GM18861 (cell line): ENCODE measurements at regions not wholly inside any gene's neighbourhood (a gene's known extent, or its start where the extent isn't known, plus 50 kb on each side); places are given as distances from the start of the nearest gene placed in this dataset.
"Not testable (repeated sequence)": the region's sequence is repeated elsewhere in the genome, so short reads cannot be mapped to it uniquely, and the experiment has no call there.

ENCODE experiments used
- ATAC-seq: cut with Tn5 transposase; IDR thresholded peaks from one replicate; pipeline ENCODE4 v1.9.1; 2021; ENCODE audit not compliant: unreplicated experiment

- ATAC-seq = no peak
These were observed 428.5 kb downstream of the CD83 start for GRCh38 chr6:14546036-14546435.

GRCh38 chr6:14547284-14547998 is 429.9 kb downstream of the CD83 start:
- no peak for ATAC-seq

GRCh38 chr6:14549304-14549770 is 431.8 kb downstream of the CD83 start:
- no peak for ATAC-seq

GRCh38 chr6:14549871-14550270 is 432.3 kb downstream of the CD83 start:
- ATAC-seq = no peak

- ATAC-seq = no peak
These were observed 432.8 kb downstream of the CD83 start for GRCh38 chr6:14550410-14550809.

- no peak for ATAC-seq
These were observed 433.2 kb downstream of the CD83 start for GRCh38 chr6:14550822-14551221.

- ATAC-seq = not testable (repeated sequence)
These were observed 434.0 kb downstream of the CD83 start for GRCh38 chr6:14551601-14552000.

GRCh38 chr6:14552891-14553290 is 435.3 kb downstream of the CD83 start:
- ATAC-seq = no peak

GRCh38 chr6:14553515-14553914 is 435.9 kb downstream of the CD83 start:
- ATAC-seq = no peak

GRCh38 chr6:14555804-14556203 is 438.2 kb downstream of the CD83 start:
- ATAC-seq = no peak

GRCh38 chr6:14559746-14560536 is 442.4 kb downstream of the CD83 start:
- ATAC-seq = no peak

GRCh38 chr6:14561563-14561962 is 444.0 kb downstream of the CD83 start:
- ATAC-seq = not testable (repeated sequence)

- no peak for ATAC-seq
These were observed 450.3 kb downstream of the CD83 start for GRCh38 chr6:14567842-14568241.

GRCh38 chr6:14569394-14569793 is 451.8 kb downstream of the CD83 start:
- no peak for ATAC-seq

- not testable (repeated sequence) for ATAC-seq
These were observed 452.3 kb downstream of the CD83 start for GRCh38 chr6:14569874-14570273.

- ATAC-seq = no peak
These were observed 453.4 kb downstream of the CD83 start for GRCh38 chr6:14571001-14571400.

- no peak for ATAC-seq
These were observed 454.2 kb downstream of the CD83 start for GRCh38 chr6:14571746-14572145.

- ATAC-seq = no peak
These were observed 455.7 kb downstream of the CD83 start for GRCh38 chr6:14573267-14573666.

GRCh38 chr6:14573703-14574290 is 456.2 kb downstream of the CD83 start:
- ATAC-seq = no peak

- ATAC-seq = no peak
These were observed 458.4 kb downstream of the CD83 start for GRCh38 chr6:14575961-14576360.

GRCh38 chr6:14578994-14579393 is 461.4 kb downstream of the CD83 start:
- no peak for ATAC-seq

GRCh38 chr6:14582749-14583148 is 465.2 kb downstream of the CD83 start:
- no peak for ATAC-seq
